GM19240 (cell line): ENCODE measurements at regions not wholly inside any gene's neighbourhood (a gene's known extent, or its start where the extent isn't known, plus 50 kb on each side); places are given as distances from the start of the nearest gene placed in this dataset.
"Not testable (repeated sequence)": the region's sequence is repeated elsewhere in the genome, so short reads cannot be mapped to it uniquely, and the experiment has no call there.

ENCODE experiments used
- DNase-seq: peaks from one replicate; pipeline ENCODE4 v3.0.0; 2011; ENCODE audit warnings: low spot score; ENCODE audit not compliant: insufficient read length

GRCh38 chr12:92403210-92404175 is 257.8 kb upstream of the BTG1 start:
- peak; percentile 50 for DNase-seq

- DNase-seq = no peak
Measured at GRCh38 chr12:92402415-92402814, 256.8 kb upstream of the BTG1 start.

- no peak for DNase-seq
Measured at GRCh38 chr12:92400006-92400405, 254.4 kb upstream of the BTG1 start.

- DNase-seq = no peak
Measured at GRCh38 chr12:92398565-92399309, 253.1 kb upstream of the BTG1 start.

GRCh38 chr12:92396647-92397252 is 251.1 kb upstream of the BTG1 start:
- no peak for DNase-seq

- DNase-seq = no peak
Measured at GRCh38 chr12:92395322-92395721, 249.7 kb upstream of the BTG1 start.

- DNase-seq = no peak
Measured at GRCh38 chr12:92394895-92395294, 249.2 kb upstream of the BTG1 start.

GRCh38 chr12:92393504-92393903 is 247.9 kb upstream of the BTG1 start:
- DNase-seq = no peak

- not testable (repeated sequence) for DNase-seq
Measured at GRCh38 chr12:92391726-92392125, 246.1 kb upstream of the BTG1 start.

GRCh38 chr12:92389466-92389865 is 243.8 kb upstream of the BTG1 start:
- no peak for DNase-seq

GRCh38 chr12:92385296-92385695 is 239.7 kb upstream of the BTG1 start:
- no peak for DNase-seq

- DNase-seq = no peak
Measured at GRCh38 chr12:92384571-92384970, 238.9 kb upstream of the BTG1 start.

- no peak for DNase-seq
Measured at GRCh38 chr12:92382383-92382878, 236.8 kb upstream of the BTG1 start.

GRCh38 chr12:92381856-92382255 is 236.2 kb upstream of the BTG1 start:
- DNase-seq = no peak

GRCh38 chr12:92378682-92379479 is 233.2 kb upstream of the BTG1 start:
- no peak for DNase-seq

- DNase-seq = not testable (repeated sequence)
Measured at GRCh38 chr12:92375504-92375903, 229.9 kb upstream of the BTG1 start.

- DNase-seq = no peak
Measured at GRCh38 chr12:92370828-92371227, 225.2 kb upstream of the BTG1 start.

GRCh38 chr12:92369636-92370035 is 224.0 kb upstream of the BTG1 start:
- no peak for DNase-seq

GRCh38 chr12:92369056-92369455 is 223.4 kb upstream of the BTG1 start:
- no peak for DNase-seq

GRCh38 chr12:92365836-92366235 is 220.2 kb upstream of the BTG1 start:
- DNase-seq = no peak

GRCh38 chr12:92365333-92365732 is 219.7 kb upstream of the BTG1 start:
- no peak for DNase-seq
